ENCODE measurements at regions not wholly inside any gene's neighbourhood (a gene's known extent, or its start where the extent isn't known, plus 50 kb on each side); places are given as distances from the start of the nearest gene placed in this dataset.

- no peak overlapping the region for H3K9ac ChIP-seq (ENCODE audit: low read depth, low read length)
- H3K79me1 ChIP-seq (ENCODE audit: low read depth in 1 of 2, low read length in 2 of 2), result no peaks in the 10 kb centered on the region
- intact Hi-C loops (cut with micrococcal nuclease) (no loop called here), in situ Hi-C loops (cut with MboI; ENCODE audit: low sequenced_read_pairs) (no loop called here), dilution Hi-C loops (cut with HindIII; ENCODE audit: low sequenced_read_pairs, unreplicated experiment) (no loop called here)
- no peaks in the 10 kb centered on the region for H3K9me3 ChIP-seq (ENCODE audit: control insufficient read depth, insufficient read depth, low read length)
- no peak overlapping the region for H3K4me2 ChIP-seq (ENCODE audit: low read depth, low read length)
- H3K36me3 ChIP-seq (ENCODE audit: control insufficient read depth, insufficient read depth, low read length), result no peaks in the 10 kb centered on the region
- H3K9me1 ChIP-seq (ENCODE audit: insufficient read depth, low read length), result no peaks in the 10 kb centered on the region
- H2BK15ac ChIP-seq (ENCODE audit: low read depth, low read length), result no peak overlapping the region
- H2AFZ ChIP-seq (replicated peaks; ENCODE audit: low read length, poor library complexity), result no peak overlapping the region
- ChIA-PET CTCF (no interaction called here), POLR2A (ENCODE audit: unreplicated experiment) (no interaction called here)
- H4K8ac ChIP-seq (ENCODE audit: low read depth in 2 of 2, low read length in 2 of 2), result no peak overlapping the region
- BruUV-seq (replicated peaks), result no TSS peak
- no peak overlapping the region for H2BK5ac ChIP-seq (ENCODE audit: low read depth, low read length, poor library complexity, severe bottlenecking)
- 41% methylated on average over 10 of the region's 16 CpGs; no CpG with 5 or more reads in 1 of the 2 experiments for whole genome bisulfite sequencing, 2 experiments (ENCODE audit: extremely low coverage in 2 of 2, insufficient read length in 1 of 2)
- H3K18ac ChIP-seq (ENCODE audit: low read depth, low read length), result no peak overlapping the region
- H2BK120ac ChIP-seq (ENCODE audit: low read depth, low read length), result no peak overlapping the region
- no peak overlapping the region for H2BK20ac ChIP-seq (ENCODE audit: low read depth, low read length)
- ATAC-seq (ENCODE audit: low read depth), result no peak
- TF ChIP-seq CHD1 (IDR thresholded peaks at IDR 0.05; ENCODE audit: low read depth, low read length) (no peak), MXI1 (IDR thresholded peaks at IDR 0.05; ENCODE audit: borderline replicate concordance, low read depth, low read length) (no peak), POLR2A (IDR thresholded peaks at IDR 0.05; ENCODE audit: low read depth, low read length) (no peak), MAFK (IDR thresholded peaks at IDR 0.05; ENCODE audit: low read depth, low read length) (no peak), CTCF (conservative IDR thresholded peaks at IDR 0.05; ENCODE audit: low read depth, low read length) (no peak), ELK1 (IDR thresholded peaks at IDR 0.05; ENCODE audit: borderline replicate concordance, low read depth, low read length) (no peak), CEBPB (IDR thresholded peaks at IDR 0.05; ENCODE audit: low read depth, low read length) (no peak)
- H3K27me3 ChIP-seq (ENCODE audit: control insufficient read depth, insufficient read depth, low read length), result peaks cover 39% of the 10 kb centered on the region
- no peak overlapping the region for H3K4me3 ChIP-seq (ENCODE audit: insufficient read depth, low read depth, low read length)
- H3K14ac ChIP-seq (replicated peaks; ENCODE audit: low read depth, low read length), result no peak overlapping the region
- no peak overlapping the region for H4K5ac ChIP-seq (ENCODE audit: low read depth, low read length)
- no peaks in the 10 kb centered on the region for H4K20me1 ChIP-seq (ENCODE audit: insufficient read depth, low read length)
- no peaks in the 10 kb centered on the region for H3K4me1 ChIP-seq (ENCODE audit: control insufficient read depth, insufficient read depth, low read length)
- DNase-seq, result no peak
- no peak overlapping the region for H4K91ac ChIP-seq (ENCODE audit: insufficient read depth, low read depth, low read length)
- no peak overlapping the region for H3K4ac ChIP-seq (ENCODE audit: low read depth, low read length)
- no peak overlapping the region for H3K23ac ChIP-seq (ENCODE audit: low read depth, low read length)
- no peak overlapping the region for H2AK5ac ChIP-seq (ENCODE audit: low read depth, low read length)
- H3K56ac ChIP-seq (ENCODE audit: extremely low read depth, insufficient read depth, low read length), result no peak overlapping the region
- no peak overlapping the region for H2AK9ac ChIP-seq (replicated peaks; ENCODE audit: low read depth, low read length, poor library complexity)
- no peak overlapping the region for H3K27ac ChIP-seq (ENCODE audit: insufficient read depth, low read length)
These were observed 120.8 kb upstream of the PCBD1 start for GRCh38 chr10:71009126-71009525.

Data from IMR-90 (cell line).